Cardiac fibroblast (primary cell): ENCODE measurements at regions not wholly inside any gene's neighbourhood (a gene's known extent, or its start where the extent isn't known, plus 50 kb on each side); places are given as distances from the start of the nearest gene placed in this dataset.

Source experiments
- DNase-seq, 2 donors: peaks; one replicate each; pipeline versions ENCODE4 v3.0.0 to v3.0.0-alpha.2; 2010; ENCODE audit warnings: low read depth in 2 of 2
- H3K4me3 ChIP-seq, 2 donors: replicated peaks in 1 of 2; 1 replicate in 1 of 2; 2 replicates in 1 of 2; pipeline ENCODE4 v1.5.1; 2011; ENCODE audit warnings: low read depth in 2 of 2, low read length in 2 of 2, mild to moderate bottlenecking in 2 of 2, moderate library complexity in 1 of 2
- TF ChIP-seq, protein P1 (sequence below): IDR thresholded peaks from one replicate; pipeline ENCODE4 v1.5.1; 2011; ENCODE audit warnings: low read depth, mild to moderate bottlenecking, low read length, inconsistent platforms

DNA sequence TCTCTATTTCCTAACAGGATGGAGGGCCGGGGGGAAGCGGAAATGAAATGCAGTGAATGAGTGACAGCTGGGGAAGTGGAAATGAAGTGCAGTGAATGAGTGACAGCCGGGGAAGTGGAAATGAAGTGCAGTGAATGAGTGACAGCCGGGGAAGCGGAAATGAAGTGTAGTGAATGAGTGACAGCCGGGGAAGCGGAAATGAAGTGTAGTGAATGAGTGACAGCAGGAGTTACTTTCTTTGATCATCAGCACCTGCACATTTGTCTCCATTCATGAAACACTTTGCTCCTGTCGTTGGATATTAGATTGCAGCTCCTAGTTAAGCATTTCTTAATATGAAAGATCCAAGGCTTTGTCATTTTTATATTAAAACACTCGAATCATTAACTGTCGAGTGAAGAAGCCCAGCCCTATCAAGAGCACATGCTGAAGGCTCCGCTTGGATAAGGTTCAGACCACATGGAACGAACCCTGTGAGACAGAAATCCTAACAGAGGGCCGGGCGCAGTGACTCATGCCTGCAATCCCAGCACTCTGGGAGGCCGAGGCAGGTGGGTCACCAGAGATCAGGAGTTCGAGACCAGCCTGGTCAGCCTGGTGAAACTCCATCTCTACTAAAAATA lies 406.0 kb upstream of the ADARB2 start:
- TF ChIP-seq, protein P1, sequence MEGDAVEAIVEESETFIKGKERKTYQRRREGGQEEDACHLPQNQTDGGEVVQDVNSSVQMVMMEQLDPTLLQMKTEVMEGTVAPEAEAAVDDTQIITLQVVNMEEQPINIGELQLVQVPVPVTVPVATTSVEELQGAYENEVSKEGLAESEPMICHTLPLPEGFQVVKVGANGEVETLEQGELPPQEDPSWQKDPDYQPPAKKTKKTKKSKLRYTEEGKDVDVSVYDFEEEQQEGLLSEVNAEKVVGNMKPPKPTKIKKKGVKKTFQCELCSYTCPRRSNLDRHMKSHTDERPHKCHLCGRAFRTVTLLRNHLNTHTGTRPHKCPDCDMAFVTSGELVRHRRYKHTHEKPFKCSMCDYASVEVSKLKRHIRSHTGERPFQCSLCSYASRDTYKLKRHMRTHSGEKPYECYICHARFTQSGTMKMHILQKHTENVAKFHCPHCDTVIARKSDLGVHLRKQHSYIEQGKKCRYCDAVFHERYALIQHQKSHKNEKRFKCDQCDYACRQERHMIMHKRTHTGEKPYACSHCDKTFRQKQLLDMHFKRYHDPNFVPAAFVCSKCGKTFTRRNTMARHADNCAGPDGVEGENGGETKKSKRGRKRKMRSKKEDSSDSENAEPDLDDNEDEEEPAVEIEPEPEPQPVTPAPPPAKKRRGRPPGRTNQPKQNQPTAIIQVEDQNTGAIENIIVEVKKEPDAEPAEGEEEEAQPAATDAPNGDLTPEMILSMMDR, result no peak
- DNase-seq, result no peak

DNA sequence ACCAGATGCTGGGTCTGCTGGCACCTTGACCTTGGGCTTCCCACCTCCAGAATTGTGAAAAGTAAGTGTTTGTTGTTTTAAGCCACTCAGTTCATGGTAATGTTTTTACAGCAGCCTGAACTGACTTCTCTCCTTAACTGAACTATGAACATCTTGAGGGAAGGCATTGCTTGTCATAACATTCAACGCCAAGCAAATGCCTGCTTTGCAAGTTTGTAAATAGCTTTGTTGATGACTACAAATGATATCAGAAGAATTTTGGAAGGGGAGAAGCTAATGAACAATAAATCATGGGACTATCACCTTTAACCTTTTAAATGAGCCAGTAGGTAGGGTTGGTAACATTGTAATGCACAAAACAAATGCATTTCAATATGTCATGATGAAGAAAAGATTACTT lies 402.4 kb upstream of the ADARB2 start:
- TF ChIP-seq, protein P1, result no peak
- H3K4me3 ChIP-seq, result no peak overlapping the region
- no peak for DNase-seq

More for the DNA sequence above, 406.0 kb upstream of the ADARB2 start:
- no peak overlapping the region for H3K4me3 ChIP-seq

DNA sequence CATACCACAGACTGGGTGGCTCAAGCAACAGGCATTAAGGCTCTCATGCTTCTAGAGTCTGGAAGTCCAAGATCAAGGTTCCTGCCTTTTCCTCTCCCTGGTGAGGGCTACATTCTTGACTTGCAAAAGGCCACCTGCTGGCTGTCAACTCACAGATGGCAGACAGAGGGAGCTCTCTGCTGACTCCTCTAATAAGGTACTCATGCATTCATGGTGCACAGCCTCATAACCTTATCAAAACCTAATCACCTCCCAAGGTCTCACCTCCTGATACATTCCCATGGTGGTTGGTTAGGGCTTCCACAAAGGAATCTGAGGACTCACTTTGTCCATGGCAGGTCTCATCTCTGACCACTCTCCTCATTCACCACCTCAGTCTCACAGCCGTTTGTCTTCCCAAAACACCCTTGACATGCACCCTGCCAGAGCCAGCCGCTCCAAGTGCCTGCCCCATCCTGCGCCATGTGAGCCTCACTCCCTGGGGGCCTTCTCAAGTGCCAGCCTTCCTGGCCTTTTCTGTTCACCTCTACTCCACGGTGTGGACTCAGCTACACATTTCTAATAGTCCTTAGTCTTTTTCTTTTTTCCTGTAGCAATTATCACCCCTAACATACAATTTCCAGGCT lies 400.3 kb upstream of the ADARB2 start:
- TF ChIP-seq, protein P1, result no peak
- DNase-seq, result no peak
- no peak overlapping the region for H3K4me3 ChIP-seq

DNA sequence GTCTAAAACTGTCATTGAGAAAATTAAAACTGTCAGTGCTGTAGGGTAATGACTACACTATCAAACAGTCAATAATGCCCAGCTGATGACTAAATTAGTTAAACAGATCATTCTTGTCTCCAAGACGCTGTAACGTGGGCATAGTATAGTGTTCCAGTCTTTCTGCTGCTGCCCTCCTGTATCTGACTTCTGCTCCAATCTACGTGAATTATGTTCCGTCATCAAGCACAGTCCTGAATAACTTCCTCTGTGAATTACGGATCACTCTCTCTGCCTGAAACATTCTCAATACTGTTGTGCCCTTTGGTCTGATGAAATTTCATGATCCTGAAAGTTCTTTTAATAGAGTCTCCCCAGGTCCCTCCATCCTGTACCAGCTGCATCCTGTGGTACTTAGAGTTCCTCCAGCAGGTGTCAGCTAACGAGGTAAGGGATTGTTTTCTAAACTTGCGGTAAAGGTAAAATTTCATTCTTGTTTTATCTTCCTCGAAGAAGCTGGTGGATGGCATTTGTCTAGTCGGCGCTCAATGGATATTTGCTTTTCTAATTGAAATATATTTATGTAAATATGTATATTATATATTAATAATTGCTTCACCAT lies 393.5 kb upstream of the ADARB2 start:
- H3K4me3 ChIP-seq, result no peak overlapping the region
- TF ChIP-seq, protein P1, result no peak
- DNase-seq, result no peak

DNA sequence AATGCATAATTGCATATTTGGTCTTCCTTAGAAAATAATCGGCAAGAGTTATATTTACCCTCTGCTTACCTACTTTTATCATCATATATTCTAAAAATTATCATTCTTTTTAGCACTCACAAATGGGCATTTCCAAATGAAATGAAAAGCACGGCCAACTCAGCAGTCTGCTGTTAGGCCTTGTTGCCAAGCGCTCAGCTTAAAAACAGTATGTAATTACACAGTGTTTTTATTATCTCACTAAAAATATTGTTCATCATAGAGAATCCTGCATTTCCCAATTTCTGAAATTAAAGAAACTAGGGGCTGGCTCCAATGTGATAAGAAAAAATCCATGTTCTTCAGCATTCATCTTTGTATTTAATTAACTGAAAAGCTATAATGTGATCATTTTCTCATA lies 391.7 kb upstream of the ADARB2 start:
- TF ChIP-seq, protein P1, result no peak
- DNase-seq, result no peak
- H3K4me3 ChIP-seq, result no peak overlapping the region

DNA sequence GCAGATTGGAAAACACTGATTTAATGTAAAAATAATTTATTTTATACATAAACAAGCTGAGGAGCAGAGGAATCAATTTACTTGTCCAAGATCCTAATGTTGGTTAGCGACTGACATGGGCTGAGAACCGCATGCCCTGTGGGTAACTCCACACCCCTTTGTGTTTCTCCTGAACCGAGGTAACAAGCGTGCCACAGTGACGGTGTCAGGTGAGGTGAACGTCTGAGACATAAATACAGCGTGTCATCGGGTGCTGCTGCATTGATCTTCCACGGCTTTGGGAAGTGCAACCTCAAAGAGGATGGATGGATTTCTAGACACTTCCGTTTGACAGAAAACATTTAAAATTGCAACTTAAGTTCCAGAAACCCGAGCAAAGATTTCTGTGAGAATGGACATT lies 386.8 kb upstream of the ADARB2 start:
- no peak for DNase-seq
- TF ChIP-seq, protein P1, result no peak
- H3K4me3 ChIP-seq, result no peak overlapping the region
